ENCODE measurements at regions not wholly inside any gene's neighbourhood (a gene's known extent, or its start where the extent isn't known, plus 50 kb on each side); places are given as distances from the start of the nearest gene placed in this dataset.
A peak's percentile ranks its signal among the peaks of the same experiment; 100 is the strongest.
"Not testable (repeated sequence)": the region's sequence is repeated elsewhere in the genome, so short reads cannot be mapped to it uniquely, and the experiment has no call there.

GRCh38 chr15:79156704-79157375, 66.3 kb upstream of the RASGRF1 start:
- Histone ChIP-seq H3K79me1 (ENCODE audit: low read depth, low read length) (no peaks in the 10 kb centered on the region), H2BK12ac (ENCODE audit: low read length) (no peak overlapping the region), H3K9me3 (replicated peaks in 1 of 2; ENCODE audit: control insufficient read depth in 2 of 2, insufficient read depth in 1 of 2, low read depth in 1 of 2, low read length in 2 of 2) (no peaks in the 10 kb centered on the region), H3K4me1 (ENCODE audit: control insufficient read depth in 2 of 2, insufficient read depth in 1 of 2, low read depth in 1 of 2, low read length in 2 of 2) (peaks cover 2 to 5% of the 10 kb centered on the region in 2 donors), H3K36me3 (replicated peaks in 1 of 2; ENCODE audit: control insufficient read depth in 2 of 2, insufficient read depth in 2 of 2, low read length in 2 of 2) (no peaks in the 10 kb centered on the region), H4K91ac (ENCODE audit: low read depth, low read length, poor library complexity) (no peak overlapping the region), H3K27me3 (ENCODE audit: control insufficient read depth in 3 of 3, insufficient read depth in 3 of 3, low read depth in 1 of 3, low read length in 3 of 3) (peaks cover 0 to 21% (median 0%) of the 10 kb centered on the region in 3 experiments), H2AK5ac (ENCODE audit: low read depth, low read length) (no peak overlapping the region), H3K9ac (ENCODE audit: low read depth, low read length, poor library complexity) (no peak overlapping the region), H3K14ac (ENCODE audit: low read length) (no peak overlapping the region), H4K8ac (ENCODE audit: low read depth, low read length) (no peak overlapping the region), H2BK15ac (ENCODE audit: low read length) (no peak overlapping the region), H3K4ac (ENCODE audit: low read length) (no peak overlapping the region), H2BK120ac (ENCODE audit: low read depth, low read length) (no peak overlapping the region), H3K4me3 (ENCODE audit: low read length in 2 of 2) (no peak overlapping the region), H3K23ac (ENCODE audit: low read depth, low read length, poor library complexity) (no peak overlapping the region), H3K4me2 (ENCODE audit: insufficient read depth, low read length, poor library complexity, severe bottlenecking) (no peak overlapping the region), H3K18ac (ENCODE audit: low read length) (no peak overlapping the region), H2BK5ac (ENCODE audit: low read length) (no peak overlapping the region), H2AFZ (ENCODE audit: low read length) (no peak overlapping the region), H3K27ac (replicated peaks; ENCODE audit: low read length) (no peak overlapping the region)
- WGBS, 2 donors (ENCODE audit: extremely low coverage in 2 of 2, insufficient read length in 2 of 2, insufficient replicate concordance in 1 of 2) = no CpG with 5 or more reads among the region's 7 CpGs
- DNase-seq (ENCODE audit: low spot score) = no peak

DNA sequence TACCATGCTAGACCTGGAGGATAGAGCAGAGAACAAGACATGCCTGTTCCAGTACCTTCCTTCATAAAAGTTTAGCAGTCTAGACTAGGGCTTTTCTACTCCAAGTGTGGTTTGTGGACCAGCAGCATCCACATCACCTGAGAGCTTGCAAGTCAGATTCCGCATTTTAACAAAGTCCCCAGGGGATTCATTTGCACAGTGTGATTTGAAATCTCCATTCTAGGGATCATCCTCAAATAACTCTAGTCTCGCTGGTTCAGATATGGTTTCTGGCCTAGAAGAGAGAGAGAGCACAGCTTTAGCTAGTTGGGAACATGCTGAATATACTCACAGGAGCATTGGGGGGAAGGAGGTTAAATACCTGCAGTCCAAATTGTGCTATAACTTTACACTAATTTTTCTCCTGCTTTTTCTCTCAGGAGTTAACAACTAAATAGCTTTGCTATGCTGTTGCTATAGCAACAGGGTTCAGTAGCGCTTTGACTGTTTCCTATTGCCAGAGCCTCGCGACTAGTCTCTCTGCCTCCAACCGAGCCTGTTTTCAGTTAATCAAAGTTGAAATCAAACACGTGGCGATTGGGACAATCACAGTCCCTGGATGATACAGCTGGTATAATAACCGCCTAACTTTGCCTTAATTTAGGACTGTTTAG, 64.0 kb upstream of the RASGRF1 start:
- no peak overlapping the region for H3K4me3 ChIP-seq (ENCODE audit: low read length in 2 of 2)
- H3K4ac ChIP-seq (ENCODE audit: low read length) = no peak overlapping the region
- H3K9me3 ChIP-seq (replicated peaks in 1 of 2; ENCODE audit: control insufficient read depth in 2 of 2, insufficient read depth in 1 of 2, low read depth in 1 of 2, low read length in 2 of 2) = no peaks in the 10 kb centered on the region
- H2BK120ac ChIP-seq (ENCODE audit: low read depth, low read length) = no peak overlapping the region
- H3K4me2 ChIP-seq (ENCODE audit: insufficient read depth, low read length, poor library complexity, severe bottlenecking) = no peak overlapping the region
- H3K27ac ChIP-seq (replicated peaks; ENCODE audit: low read length) = no peak overlapping the region
- peaks cover 2 to 5% of the 10 kb centered on the region in 2 donors for H3K4me1 ChIP-seq (ENCODE audit: control insufficient read depth in 2 of 2, insufficient read depth in 1 of 2, low read depth in 1 of 2, low read length in 2 of 2)
- no peak overlapping the region for H2AK5ac ChIP-seq (ENCODE audit: low read depth, low read length)
- peak; percentile 18 for DNase-seq (ENCODE audit: low spot score)
- no peaks in the 10 kb centered on the region for H3K79me1 ChIP-seq (ENCODE audit: low read depth, low read length)
- no peak overlapping the region for H2BK12ac ChIP-seq (ENCODE audit: low read length)
- no CpG with 5 or more reads among the region's 9 CpGs for WGBS, 2 donors (ENCODE audit: extremely low coverage in 2 of 2, insufficient read length in 2 of 2, insufficient replicate concordance in 1 of 2)
- H3K36me3 ChIP-seq (replicated peaks in 1 of 2; ENCODE audit: control insufficient read depth in 2 of 2, insufficient read depth in 2 of 2, low read length in 2 of 2) = no peaks in the 10 kb centered on the region
- no peak overlapping the region for H2BK15ac ChIP-seq (ENCODE audit: low read length)
- H4K8ac ChIP-seq (ENCODE audit: low read depth, low read length) = no peak overlapping the region
- H3K9ac ChIP-seq (ENCODE audit: low read depth, low read length, poor library complexity) = no peak overlapping the region
- no peak overlapping the region for H3K18ac ChIP-seq (ENCODE audit: low read length)
- H2AFZ ChIP-seq (ENCODE audit: low read length) = no peak overlapping the region
- H4K91ac ChIP-seq (ENCODE audit: low read depth, low read length, poor library complexity) = no peak overlapping the region
- no peak overlapping the region for H3K23ac ChIP-seq (ENCODE audit: low read depth, low read length, poor library complexity)
- no peak overlapping the region for H2BK5ac ChIP-seq (ENCODE audit: low read length)
- H3K14ac ChIP-seq (ENCODE audit: low read length) = no peak overlapping the region
- peaks cover 0 to 18% (median 0%) of the 10 kb centered on the region in 3 experiments for H3K27me3 ChIP-seq (ENCODE audit: control insufficient read depth in 3 of 3, insufficient read depth in 3 of 3, low read depth in 1 of 3, low read length in 3 of 3)

GRCh38 chr15:79144290-79144689, 53.7 kb upstream of the RASGRF1 start:
- H3K14ac ChIP-seq (ENCODE audit: low read length); H3K18ac ChIP-seq (ENCODE audit: low read length); H3K4me3 ChIP-seq (ENCODE audit: low read length in 2 of 2); H3K9me3 ChIP-seq (replicated peaks in 1 of 2; ENCODE audit: control insufficient read depth in 2 of 2, insufficient read depth in 1 of 2, low read depth in 1 of 2, low read length in 2 of 2); H3K4me2 ChIP-seq (ENCODE audit: insufficient read depth, low read length, poor library complexity, severe bottlenecking); H3K79me1 ChIP-seq (ENCODE audit: low read depth, low read length); H2AFZ ChIP-seq (ENCODE audit: low read length); H3K27me3 ChIP-seq (ENCODE audit: control insufficient read depth in 3 of 3, insufficient read depth in 3 of 3, low read depth in 1 of 3, low read length in 3 of 3); H4K91ac ChIP-seq (ENCODE audit: low read depth, low read length, poor library complexity); H2AK5ac ChIP-seq (ENCODE audit: low read depth, low read length); H4K8ac ChIP-seq (ENCODE audit: low read depth, low read length); H2BK12ac ChIP-seq (ENCODE audit: low read length); H3K36me3 ChIP-seq (replicated peaks in 1 of 2; ENCODE audit: control insufficient read depth in 2 of 2, insufficient read depth in 2 of 2, low read length in 2 of 2); H2BK15ac ChIP-seq (ENCODE audit: low read length); H3K23ac ChIP-seq (ENCODE audit: low read depth, low read length, poor library complexity); H3K9ac ChIP-seq (ENCODE audit: low read depth, low read length, poor library complexity); H3K4ac ChIP-seq (ENCODE audit: low read length); DNase-seq (ENCODE audit: low spot score); H3K27ac ChIP-seq (replicated peaks; ENCODE audit: low read length); H2BK5ac ChIP-seq (ENCODE audit: low read length); H3K4me1 ChIP-seq (ENCODE audit: control insufficient read depth in 2 of 2, insufficient read depth in 1 of 2, low read depth in 1 of 2, low read length in 2 of 2); H2BK120ac ChIP-seq (ENCODE audit: low read depth, low read length): not testable (repeated sequence)
- no CpG with 5 or more reads among the region's 1 CpG for WGBS, 2 donors (ENCODE audit: extremely low coverage in 2 of 2, insufficient read length in 2 of 2, insufficient replicate concordance in 1 of 2)

- no CpG with 5 or more reads among the region's 1 CpG for WGBS, 2 donors (ENCODE audit: extremely low coverage in 2 of 2, insufficient read length in 2 of 2, insufficient replicate concordance in 1 of 2)
- H3K36me3 ChIP-seq (replicated peaks in 1 of 2; ENCODE audit: control insufficient read depth in 2 of 2, insufficient read depth in 2 of 2, low read length in 2 of 2) = no peaks in the 10 kb centered on the region
- H3K4me1 ChIP-seq (ENCODE audit: control insufficient read depth in 2 of 2, insufficient read depth in 1 of 2, low read depth in 1 of 2, low read length in 2 of 2) = peaks cover 0 to 3% of the 10 kb centered on the region in 2 donors
Measured at GRCh38 chr15:79140846-79141570, 50.4 kb upstream of the RASGRF1 start.

More at GRCh38 chr15:79140846-79141570, 50.4 kb upstream of the RASGRF1 start:
- Histone ChIP-seq H4K8ac (ENCODE audit: low read depth, low read length) (no peak overlapping the region), H3K23ac (ENCODE audit: low read depth, low read length, poor library complexity) (no peak overlapping the region), H2BK15ac (ENCODE audit: low read length) (no peak overlapping the region), H2BK120ac (ENCODE audit: low read depth, low read length) (no peak overlapping the region), H3K9me3 (replicated peaks in 1 of 2; ENCODE audit: control insufficient read depth in 2 of 2, insufficient read depth in 1 of 2, low read depth in 1 of 2, low read length in 2 of 2) (peaks cover 3 to 6% of the 10 kb centered on the region in 2 donors), H3K4me3 (ENCODE audit: low read length in 2 of 2) (no peak overlapping the region), H2AK5ac (ENCODE audit: low read depth, low read length) (no peak overlapping the region), H2BK5ac (ENCODE audit: low read length) (no peak overlapping the region), H3K79me1 (ENCODE audit: low read depth, low read length) (no peaks in the 10 kb centered on the region), H3K14ac (ENCODE audit: low read length) (no peak overlapping the region), H3K27me3 (ENCODE audit: control insufficient read depth in 3 of 3, insufficient read depth in 3 of 3, low read depth in 1 of 3, low read length in 3 of 3) (peaks cover 0 to 8% (median 0%) of the 10 kb centered on the region in 3 experiments), H3K27ac (replicated peaks; ENCODE audit: low read length) (no peak overlapping the region), H2AFZ (ENCODE audit: low read length) (no peak overlapping the region), H2BK12ac (ENCODE audit: low read length) (no peak overlapping the region), H3K18ac (ENCODE audit: low read length) (no peak overlapping the region), H3K9ac (ENCODE audit: low read depth, low read length, poor library complexity) (no peak overlapping the region), H4K91ac (ENCODE audit: low read depth, low read length, poor library complexity) (no peak overlapping the region), H3K4me2 (ENCODE audit: insufficient read depth, low read length, poor library complexity, severe bottlenecking) (no peak overlapping the region), H3K4ac (ENCODE audit: low read length) (no peak overlapping the region)
- no peak for DNase-seq (ENCODE audit: low spot score)
